HG03196 (cell line): ENCODE measurements at regions not wholly inside any gene's neighbourhood (a gene's known extent, or its start where the extent isn't known, plus 50 kb on each side); places are given as distances from the start of the nearest gene placed in this dataset.
"Not testable (repeated sequence)": the region's sequence is repeated elsewhere in the genome, so short reads cannot be mapped to it uniquely, and the experiment has no call there.

Source experiments
- ATAC-seq: cut with Tn5 transposase; IDR thresholded peaks from one replicate; pipeline ENCODE4 v1.9.1; 2021; ENCODE audit not compliant: unreplicated experiment

DNA sequence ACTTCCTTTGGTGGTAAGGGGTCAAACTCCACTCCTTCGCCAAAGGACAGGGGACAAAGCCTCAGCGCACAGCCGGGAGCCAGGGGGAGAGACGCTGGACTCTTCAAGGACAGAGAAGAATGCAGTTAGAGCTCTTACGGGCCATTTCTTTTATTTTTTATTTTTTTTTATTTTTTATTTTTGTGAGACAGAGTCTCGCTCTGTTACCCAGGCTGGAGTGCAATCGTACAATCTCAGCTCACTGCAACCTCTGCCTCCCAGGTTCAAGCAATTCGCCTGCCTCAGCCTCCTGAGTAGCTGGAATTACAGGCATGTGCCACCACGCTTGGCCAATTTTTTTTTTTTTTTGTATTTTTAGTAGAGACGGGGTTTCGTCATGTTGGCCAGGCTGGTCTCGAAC is 93.2 kb upstream of the RPH3AL start, which contains the start of gene RFLNB:
Gene RFLNB, minus strand, starts transcription at position 101 of the 400 bp plus-strand sequence.
- not testable (repeated sequence) for ATAC-seq

DNA sequence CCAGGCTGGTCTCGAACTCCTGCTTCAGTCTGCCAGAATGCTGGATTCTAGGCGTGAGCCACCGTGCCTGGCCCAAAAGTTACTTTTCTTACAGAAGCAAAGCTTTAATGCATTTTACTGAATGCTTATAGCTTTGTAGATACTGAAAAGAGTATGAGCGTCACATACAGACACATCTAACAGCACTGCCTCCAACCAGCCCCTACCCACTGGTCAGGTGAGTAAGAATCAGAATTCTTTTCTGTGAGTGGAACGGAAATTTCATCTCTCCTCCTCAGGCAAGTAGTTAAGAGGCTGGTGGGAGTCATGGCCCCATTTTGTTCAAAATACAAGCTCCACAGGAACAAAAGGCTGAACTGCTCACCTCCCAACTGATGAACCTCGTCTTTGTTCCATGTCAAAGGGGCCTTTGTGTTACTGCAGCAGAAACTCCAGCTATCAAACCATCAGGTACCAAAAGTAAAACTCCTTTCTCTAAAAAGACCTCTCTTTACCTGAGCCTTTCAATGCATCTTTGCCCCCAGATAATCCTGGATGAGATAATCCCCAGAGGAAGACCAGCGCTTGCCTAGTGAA is 92.4 kb upstream of the RPH3AL start:
- ATAC-seq, result no peak

DNA sequence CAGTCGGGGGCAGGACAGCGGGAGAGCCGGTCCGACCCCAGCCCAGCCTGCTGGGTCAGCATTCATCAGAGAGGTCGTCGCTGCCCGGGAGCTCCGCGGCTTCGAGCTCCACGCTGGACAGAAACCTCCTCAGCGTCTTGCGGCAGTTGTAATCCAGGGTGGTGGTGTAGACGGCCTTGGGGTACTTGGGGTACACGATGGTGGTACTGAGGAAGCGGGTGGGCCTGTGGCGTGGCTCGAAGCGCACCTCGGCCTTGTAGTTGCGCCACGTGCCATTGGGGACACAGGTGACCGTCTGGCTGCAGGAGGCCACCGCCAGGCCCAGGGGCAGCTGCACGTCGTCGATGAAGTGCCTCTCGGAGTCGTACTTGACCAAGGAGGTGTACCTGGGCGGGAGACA is 90.5 kb upstream of the RPH3AL start:
- ATAC-seq, result no peak

DNA sequence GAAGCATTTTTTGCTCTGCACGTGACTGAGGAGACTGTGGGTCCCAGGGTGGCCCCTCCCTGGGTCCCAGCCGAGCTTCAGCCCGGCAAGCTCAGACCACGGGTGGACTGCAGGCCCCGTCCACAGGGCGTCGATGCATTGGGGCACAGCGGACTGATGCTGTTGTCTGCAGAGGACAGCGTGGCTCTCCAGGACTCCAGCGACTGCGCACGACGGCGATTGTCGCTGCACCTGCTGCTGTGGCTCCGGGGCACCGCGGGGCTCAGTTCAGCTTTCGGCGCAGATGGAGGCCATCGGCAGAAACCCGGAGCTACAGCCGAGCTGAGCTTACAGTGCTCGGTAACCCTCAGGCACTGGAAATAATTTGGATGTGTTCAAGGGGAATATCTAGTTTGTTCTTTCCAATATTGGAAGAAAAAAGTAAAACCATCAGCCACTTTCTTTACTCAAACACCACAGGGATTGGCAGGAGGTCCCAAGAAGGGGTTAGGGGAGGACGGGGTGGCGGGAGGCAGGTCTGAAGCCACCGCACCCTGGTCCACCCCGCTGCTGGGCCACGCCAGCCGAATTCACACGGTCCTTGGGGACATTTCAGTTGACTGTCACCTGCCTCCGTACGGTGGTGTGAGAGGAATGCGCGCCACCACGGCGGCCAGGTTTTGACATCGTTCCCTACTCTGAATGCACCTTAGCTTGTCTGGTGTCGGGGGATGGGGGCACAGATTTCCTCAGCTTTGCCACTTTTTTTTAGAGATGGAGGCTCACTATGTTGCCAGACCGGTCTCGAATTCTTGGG is 88.7 kb upstream of the RPH3AL start:
- ATAC-seq, result no peak

DNA sequence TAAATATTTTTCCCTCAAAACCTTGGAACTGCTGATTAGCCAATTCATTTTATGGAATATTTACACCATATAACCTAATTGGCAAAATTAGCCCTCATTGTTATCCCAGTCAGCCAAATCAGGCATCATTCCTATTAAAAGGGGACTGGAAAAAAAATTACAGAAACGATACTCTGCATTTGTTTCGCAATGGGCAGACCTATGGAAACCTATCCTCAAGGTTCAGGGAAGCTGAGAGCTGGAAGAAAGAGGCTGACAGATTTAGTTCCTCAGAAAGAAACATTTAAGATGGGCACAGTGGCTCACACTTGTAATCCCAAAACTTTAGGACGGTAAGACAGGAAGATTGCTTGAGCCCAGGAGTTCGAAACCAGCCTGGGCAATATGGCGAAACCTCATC is 85.6 kb upstream of the RPH3AL start:
- ATAC-seq, result no peak

DNA sequence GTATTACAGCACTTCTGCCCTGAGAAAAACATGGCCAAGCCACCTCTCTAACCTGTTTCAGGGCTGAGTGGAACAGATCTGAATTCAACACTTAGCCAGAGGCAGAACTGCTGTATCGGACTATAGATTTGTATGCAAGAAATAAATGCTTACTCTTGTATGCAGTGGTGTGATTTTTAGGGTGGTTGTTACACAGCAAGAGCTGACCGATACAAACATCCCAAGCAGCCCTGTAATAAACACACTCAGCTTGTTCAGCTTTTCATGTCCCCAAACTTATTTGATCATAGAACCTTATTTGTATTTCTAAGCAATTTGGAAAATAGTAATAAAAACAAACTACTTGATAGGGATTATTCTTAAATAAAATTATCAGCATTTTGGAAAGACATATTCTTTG is 84.9 kb upstream of the RPH3AL start:
- ATAC-seq, result no peak

DNA sequence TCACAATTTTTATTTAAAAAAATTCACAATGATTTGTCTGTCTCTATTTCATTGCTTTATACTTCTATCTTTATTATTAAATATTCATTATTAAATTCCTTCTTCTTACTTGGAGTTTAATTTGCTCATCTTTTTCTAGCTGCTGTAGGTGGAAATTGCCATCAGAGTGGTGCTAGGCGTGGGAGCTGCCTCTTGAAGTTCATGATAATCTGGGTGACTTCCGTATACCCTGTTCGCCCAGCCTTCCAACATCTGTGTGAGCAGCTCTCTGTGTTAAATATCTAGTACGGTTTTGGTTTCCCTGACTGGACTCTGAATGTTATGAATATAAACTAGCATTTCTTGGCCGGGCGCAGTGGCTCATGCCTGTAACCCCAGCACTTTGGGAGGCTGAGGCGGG is 84.0 kb upstream of the RPH3AL start:
- ATAC-seq, result no peak

DNA sequence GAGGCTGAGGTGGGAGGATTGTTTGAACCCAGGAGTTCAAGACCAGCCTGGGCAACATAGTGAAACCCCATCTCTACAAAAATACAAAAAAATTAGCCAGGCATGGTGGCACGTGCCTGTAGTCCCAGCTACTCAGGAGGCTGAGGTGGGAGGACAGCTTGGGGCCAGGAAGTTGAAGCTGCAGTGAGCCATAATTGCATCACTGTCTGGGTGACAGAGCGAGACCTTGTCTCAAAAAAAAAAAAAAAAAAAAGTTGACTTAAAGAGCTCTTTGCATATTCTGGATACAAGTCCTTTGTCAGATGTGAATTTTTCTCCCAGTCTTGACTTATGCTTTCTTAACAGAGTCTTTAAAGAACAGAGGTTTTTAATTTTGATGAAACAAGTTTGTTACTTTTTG is 79.9 kb upstream of the RPH3AL start:
- not testable (repeated sequence) for ATAC-seq

DNA sequence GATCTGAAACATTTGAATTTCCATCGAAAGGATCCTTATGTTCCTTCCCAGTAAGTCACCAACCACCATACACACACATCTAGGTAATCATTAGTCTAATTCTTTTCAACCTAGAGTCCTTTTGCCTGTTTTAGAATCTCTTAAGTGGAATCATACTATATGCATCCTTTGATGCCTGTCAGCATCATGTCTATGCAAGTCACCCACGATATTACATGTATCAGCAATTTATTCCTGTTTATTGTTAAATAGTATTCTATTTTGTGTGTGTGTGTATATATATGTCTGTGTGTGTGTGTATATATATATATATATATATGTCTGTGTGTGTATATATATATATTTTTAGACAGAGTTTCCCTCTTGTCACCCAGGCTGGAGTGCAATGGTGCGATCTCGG is 78.9 kb upstream of the RPH3AL start:
- ATAC-seq, result no peak

DNA sequence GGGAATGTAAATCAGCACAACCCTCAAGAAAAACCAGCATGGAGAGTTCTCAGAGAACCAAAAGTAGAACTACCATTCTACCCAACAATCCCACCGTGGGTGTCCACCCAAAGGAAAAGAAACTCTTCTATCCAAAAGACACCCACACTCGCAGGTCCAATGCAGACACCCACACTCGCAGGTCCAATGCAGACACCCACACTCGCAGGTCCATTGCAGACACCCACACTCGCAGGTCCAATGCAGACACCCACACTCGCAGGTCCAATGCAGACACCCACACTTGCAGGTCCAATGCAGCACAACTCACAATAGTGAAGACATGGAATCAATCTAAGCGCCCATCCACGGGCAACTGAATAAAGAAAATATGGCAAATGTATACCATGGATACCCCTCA is 77.0 kb upstream of the RPH3AL start:
- ATAC-seq, result no peak

DNA sequence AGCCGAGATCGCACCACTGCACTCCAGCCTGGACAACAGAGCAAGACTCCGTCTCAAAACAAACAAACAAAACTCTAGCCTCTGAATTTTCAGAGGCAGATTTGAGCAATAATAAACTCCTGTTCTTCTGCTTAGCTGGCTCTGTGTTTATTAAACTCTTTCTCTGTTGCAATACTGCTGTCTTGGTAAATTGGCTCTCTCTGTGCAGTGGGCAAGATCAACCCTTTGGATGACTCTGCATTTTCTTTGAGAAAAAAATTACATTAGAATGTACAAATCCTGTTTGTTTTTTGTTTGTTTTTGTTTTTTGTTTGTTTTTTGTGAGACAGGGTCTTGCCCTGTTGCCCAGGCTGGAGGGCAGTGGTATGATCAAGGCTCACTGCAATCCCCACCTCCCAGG is 75.8 kb upstream of the RPH3AL start:
- ATAC-seq, result no peak

DNA sequence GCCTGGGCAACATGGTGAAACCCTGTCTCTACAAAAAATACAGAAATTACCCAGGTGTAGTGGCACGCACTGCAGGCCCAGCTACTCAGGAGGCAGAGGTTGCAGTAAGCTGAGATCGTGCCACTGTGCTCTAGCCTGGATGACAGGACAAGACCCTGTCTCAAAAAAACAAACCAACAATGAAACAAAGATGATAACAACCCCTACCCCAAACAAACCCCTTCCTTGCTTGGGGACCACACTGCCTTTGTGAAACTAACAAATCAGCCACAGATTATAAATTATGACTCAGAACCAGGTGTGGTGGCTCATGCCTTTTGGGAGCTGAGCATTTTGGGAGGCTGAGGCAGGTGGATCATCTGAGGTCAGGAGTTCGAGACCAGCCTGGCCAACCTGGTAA is 75.3 kb upstream of the RPH3AL start:
- ATAC-seq, result no peak

DNA sequence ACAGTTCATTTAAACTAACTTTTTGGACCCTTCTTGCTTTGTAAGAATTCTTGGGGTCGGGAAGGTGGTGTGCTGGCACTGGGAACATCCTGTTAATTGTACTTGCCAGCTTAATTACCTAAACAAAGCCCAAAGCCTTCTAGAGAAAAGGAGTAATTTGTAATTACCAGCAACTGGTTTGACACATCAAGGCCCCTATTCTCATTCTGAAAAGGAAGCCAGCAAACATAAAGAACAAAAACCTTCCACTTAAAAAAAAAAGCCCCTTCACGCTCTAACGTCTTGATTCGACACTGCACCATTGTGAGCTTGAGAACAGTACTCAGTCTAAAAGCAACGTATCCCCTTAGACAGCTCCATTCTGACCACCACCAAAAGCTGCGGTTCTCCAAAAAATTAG is 74.7 kb upstream of the RPH3AL start:
- no peak for ATAC-seq

DNA sequence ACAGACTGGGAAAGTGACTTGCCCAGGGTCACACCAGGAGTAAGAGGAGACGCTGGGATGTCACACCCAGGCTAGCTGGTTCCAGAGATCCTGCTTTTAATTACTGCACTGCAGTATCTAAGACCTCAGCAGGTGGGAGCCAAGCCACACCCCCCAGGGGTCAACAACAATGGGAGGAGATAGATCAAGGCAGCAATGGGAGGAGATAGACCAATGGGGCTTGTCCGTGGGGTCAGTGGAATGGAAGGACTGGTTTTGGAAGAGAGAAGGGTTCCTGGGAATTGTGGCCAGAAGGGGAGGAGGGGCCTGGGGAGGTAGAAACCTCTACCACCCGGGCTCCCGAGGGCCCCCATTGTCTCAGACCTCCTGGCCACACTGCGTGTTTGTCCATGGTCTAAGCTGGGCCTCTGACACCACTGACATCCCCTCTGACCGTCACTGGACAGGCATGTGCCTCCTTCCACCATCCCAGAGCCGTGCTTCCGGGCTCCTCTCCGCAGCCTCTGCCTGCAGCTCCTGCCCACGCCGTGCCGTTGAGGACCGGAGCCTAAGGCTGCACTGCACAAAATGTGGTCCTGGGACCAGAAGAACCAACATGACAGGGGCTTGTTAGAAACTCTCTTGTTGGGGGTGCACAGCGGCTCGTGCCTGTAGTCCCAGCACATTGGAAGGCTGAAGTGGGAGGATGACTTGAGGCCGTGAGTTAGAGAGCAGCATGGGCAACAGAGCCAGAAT is 69.8 kb upstream of the RPH3AL start:
- no peak for ATAC-seq

DNA sequence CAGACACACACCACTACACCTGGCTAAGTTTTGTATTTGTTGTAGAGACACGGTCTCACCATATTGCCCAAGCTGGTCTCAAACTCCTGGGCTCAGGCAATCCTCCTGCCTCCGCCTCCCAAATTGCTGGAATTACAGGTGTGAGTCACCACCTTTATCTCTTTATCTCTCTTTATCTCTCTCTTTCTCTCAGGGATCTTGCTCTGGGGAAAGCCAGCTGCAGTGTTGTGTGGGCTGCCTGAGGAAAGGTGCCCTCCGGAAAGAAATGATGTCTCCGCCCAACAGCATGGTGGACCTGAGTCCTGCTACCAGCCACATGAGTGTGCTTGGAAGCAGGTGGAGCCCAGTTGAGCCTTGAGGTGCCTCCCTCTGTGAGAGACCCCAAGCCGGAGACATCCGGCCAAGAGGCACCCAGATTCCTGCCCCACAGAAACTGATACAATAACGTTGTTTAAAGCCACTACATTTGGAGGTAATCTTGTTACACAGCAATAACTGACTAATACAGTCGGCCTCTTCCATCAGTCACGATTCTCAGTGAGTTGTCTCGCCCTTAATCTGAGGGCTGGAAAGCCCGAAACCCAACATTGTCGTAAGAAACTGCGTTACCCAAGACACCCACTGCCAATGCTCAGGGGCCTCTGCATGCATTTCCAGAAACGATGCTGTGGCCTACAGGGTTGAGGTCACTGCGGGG is 68.0 kb upstream of the RPH3AL start:
- no peak for ATAC-seq

DNA sequence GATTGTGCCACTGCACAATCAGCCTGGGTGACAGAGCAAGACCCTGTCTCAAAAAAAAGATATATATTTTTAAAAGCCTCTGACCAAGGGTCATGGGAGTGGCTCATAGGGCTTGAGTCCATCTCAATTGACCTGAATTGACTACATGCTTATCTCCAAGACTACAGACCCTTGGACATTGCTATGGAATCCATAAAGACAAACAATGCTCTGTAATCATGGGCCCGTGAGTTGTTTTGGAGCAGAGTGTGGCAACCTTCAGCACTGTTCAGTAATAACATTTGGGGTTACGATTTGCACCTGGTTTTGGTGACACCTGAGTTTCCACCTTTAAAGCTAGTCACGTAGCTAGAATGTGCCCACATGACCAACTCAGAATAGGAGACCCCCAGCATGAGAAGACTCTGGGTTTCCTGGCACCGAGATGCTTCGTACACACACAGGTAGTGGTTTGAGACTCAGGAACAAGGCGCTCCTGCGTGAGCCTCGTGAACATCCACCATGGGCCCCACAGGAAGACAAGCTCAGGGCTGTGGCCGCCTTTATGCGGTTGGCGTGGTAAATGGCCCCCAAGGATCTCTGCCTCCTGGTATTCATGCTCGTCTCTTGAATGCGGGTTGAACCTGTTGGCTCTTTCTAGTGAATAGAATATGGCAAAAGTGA is 66.6 kb upstream of the RPH3AL start:
- no peak for ATAC-seq

DNA sequence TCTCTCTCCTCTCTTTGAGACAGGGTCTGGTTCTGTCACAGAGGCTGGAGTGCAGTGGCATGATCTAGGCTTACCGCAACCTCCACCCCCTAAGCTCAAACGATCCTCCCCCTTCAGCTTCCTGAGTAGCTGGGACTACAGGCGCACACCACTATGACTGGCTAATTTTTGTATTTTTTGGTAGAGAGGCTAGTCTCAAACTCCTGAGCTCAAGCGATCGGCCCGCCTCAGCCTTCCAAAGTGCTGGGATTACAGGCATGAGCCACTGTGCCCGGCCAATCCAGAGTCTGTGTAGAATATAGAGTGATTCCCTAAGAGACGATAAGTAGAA is 65.8 kb upstream of the RPH3AL start:
- ATAC-seq, result no peak

DNA sequence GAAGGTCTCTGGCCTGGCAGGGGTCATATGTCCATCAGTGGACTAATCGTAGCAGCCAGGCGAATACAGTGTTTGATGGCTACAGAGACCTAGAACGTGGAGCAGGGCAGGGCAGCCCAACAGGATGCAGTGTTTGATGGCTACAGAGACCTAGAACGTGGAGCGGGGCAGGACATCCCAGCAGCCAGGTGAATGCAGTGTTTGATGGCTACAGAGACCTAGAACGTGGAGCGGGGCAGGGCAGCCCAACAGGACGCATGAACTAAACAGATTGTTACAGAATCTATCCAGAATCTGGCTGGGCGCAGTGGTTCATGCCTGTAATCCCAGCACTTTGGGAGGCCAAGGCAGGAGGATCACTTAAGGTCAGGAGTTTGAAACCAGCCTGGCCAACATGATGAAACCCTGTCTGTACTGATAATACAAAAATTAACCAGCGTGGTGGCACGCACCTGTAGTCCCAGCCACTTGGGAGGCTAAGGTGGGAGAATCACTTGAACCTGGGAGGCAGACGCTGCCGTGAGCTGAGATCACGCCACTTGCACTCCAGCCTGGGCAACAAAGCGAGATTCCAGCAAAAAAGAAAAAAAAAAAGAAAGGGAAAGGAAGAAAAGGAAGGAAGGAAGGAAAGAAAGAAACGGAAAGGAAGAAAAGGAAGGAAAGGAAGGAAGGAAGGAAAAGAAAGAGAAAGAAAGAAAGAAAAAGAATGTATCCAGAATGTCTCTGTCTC is 65.2 kb upstream of the RPH3AL start:
- ATAC-seq, result no peak

DNA sequence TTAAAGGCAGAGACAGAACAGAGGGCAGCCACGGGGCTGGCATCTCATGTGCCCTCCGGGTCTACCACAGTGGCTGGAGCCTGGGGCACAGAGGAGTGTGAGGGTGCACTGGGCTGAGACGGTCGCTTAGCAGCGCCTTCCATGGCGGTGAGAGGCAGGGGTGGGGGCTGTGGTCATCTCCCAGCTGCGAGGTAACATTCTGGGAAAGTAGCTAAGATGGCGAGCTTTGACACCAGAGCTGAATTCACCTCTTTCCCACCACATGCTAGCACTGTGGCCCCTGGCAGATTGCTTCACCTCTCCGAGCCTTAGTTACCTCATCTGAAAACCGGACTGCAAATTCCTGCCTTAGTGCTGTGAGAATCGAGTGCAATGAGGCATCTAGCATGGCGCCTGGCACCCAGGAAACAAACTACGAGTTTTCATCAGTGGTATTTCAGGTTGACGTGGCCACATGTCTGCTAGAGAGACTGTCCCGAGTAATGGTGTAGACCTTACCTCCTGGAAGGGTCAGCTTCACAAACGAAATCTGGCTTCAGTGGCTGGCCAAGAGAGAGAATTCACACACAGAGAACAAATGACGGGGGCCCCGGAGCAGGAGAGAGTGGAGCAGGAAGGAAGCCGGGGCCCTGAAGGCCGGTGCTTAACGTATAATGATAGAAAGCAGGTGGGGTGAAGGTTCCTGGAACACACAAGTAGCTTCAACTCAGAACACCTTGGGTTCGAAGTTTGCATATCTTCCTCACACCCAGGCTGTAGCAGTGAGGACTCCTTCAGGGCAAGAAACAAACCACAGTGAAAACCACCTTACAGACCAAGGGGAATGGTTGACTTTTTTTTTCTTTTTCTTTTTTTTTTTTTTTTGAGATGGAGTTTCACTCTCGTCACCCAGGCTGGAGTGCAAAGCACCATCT is 63.9 kb upstream of the RPH3AL start:
- no peak for ATAC-seq
